H9 (cell line): ENCODE measurements at regions not wholly inside any gene's neighbourhood (a gene's known extent, or its start where the extent isn't known, plus 50 kb on each side); places are given as distances from the start of the nearest gene placed in this dataset.

ENCODE experiments used
- DNase-seq: peaks from one replicate; pipeline ENCODE4 v3.0.0-alpha.2; 2017
- H2AFZ ChIP-seq: one replicate; pipeline ENCODE4 v1.6.1; 2013; ENCODE audit warnings: mild to moderate bottlenecking, low read length, control low read depth, moderate library complexity
- H2AK5ac ChIP-seq: 2 replicates; pipeline ENCODE4 v1.6.1; 2013; ENCODE audit warnings: low read length, control low read depth, mixed read lengths; ENCODE audit not compliant: insufficient read length
- H2BK120ac ChIP-seq: one replicate; pipeline ENCODE4 v1.6.1; 2013; ENCODE audit warnings: low read depth, mild to moderate bottlenecking, low read length, control low read depth, inconsistent platforms; ENCODE audit not compliant: poor library complexity, severe bottlenecking
- H2BK12ac ChIP-seq: 2 replicates; pipeline ENCODE4 v1.6.1; 2013; ENCODE audit warnings: low read length, control low read depth, mixed read lengths, low read depth; ENCODE audit not compliant: insufficient read length
- H2BK15ac ChIP-seq: 2 replicates; pipeline ENCODE4 v1.6.1; 2013; ENCODE audit warnings: low read depth, low read length, control low read depth
- H2BK20ac ChIP-seq: one replicate; pipeline ENCODE4 v1.6.1; 2013; ENCODE audit warnings: low read depth, mild to moderate bottlenecking, low read length, control low read depth, inconsistent platforms; ENCODE audit not compliant: poor library complexity, severe bottlenecking
- H2BK5ac ChIP-seq: 2 replicates; pipeline ENCODE4 v1.6.1; 2013; ENCODE audit warnings: low read length, control low read depth, mixed read lengths; ENCODE audit not compliant: insufficient read length
- H3K14ac ChIP-seq: 2 replicates; pipeline ENCODE4 v1.6.1; 2013; ENCODE audit warnings: low read length, control low read depth; ENCODE audit not compliant: insufficient read depth
- H3K18ac ChIP-seq: 2 replicates; pipeline ENCODE4 v1.6.1; 2013; ENCODE audit warnings: low read depth, mild to moderate bottlenecking, mixed read lengths, low read length, control low read depth; ENCODE audit not compliant: insufficient read length
- H3K23ac ChIP-seq: 2 replicates; pipeline ENCODE4 v1.6.1; 2013; ENCODE audit warnings: low read length, control low read depth, mixed read lengths, low read depth; ENCODE audit not compliant: insufficient read length
- H3K23me2 ChIP-seq: 2 replicates; pipeline ENCODE4 v1.6.1; 2013; ENCODE audit warnings: low read depth, mild to moderate bottlenecking, mixed read lengths, low read length, control low read depth; ENCODE audit not compliant: insufficient read length, poor library complexity, severe bottlenecking
- H3K27ac ChIP-seq: 2 replicates; pipeline ENCODE4 v1.5.1; 2013; ENCODE audit warnings: low read length, control low read depth, mixed read lengths, low read depth; ENCODE audit not compliant: insufficient read length
- H3K27me3 ChIP-seq: 2 replicates; pipeline ENCODE4 v1.6.1; 2013; ENCODE audit warnings: low read length, control low read depth, inconsistent platforms; ENCODE audit not compliant: insufficient read depth
- H3K4ac ChIP-seq: 2 replicates; pipeline ENCODE4 v1.6.1; 2013; ENCODE audit warnings: low read depth, mild to moderate bottlenecking, control low read depth, inconsistent platforms, low read length, moderate library complexity
- H3K4me1 ChIP-seq: 2 replicates; pipeline ENCODE4 v1.6.1; 2013; ENCODE audit warnings: low read length, control low read depth, inconsistent platforms; ENCODE audit not compliant: insufficient read depth
- H3K4me2 ChIP-seq: 2 replicates; pipeline ENCODE4 v1.6.1; 2013; ENCODE audit warnings: low read length, control low read depth, mixed read lengths; ENCODE audit not compliant: insufficient read length, insufficient read depth
- H3K56ac ChIP-seq: 2 replicates; pipeline ENCODE4 v1.6.1; 2013; ENCODE audit warnings: low read depth, mild to moderate bottlenecking, mixed read lengths, low read length, control low read depth; ENCODE audit not compliant: insufficient read length
- H3K79me1 ChIP-seq: 2 replicates; pipeline ENCODE4 v1.6.1; 2013; ENCODE audit warnings: low read depth, mild to moderate bottlenecking, moderate library complexity, low read length, control low read depth, inconsistent platforms; ENCODE audit not compliant: insufficient read depth, poor library complexity, severe bottlenecking
- H3K79me2 ChIP-seq: 2 replicates; pipeline ENCODE4 v1.6.1; 2013; ENCODE audit warnings: low read length, control low read depth, inconsistent platforms; ENCODE audit not compliant: insufficient read depth
- H3K9ac ChIP-seq: 2 replicates; pipeline ENCODE4 v1.6.1; 2013; ENCODE audit warnings: low read length, control low read depth, mixed read lengths; ENCODE audit not compliant: insufficient read length; ENCODE audit errors: extremely low read depth
- H3K9me3 ChIP-seq: one replicate; pipeline ENCODE4 v1.6.1; 2013; ENCODE audit warnings: low read depth, low read length, inconsistent platforms; ENCODE audit not compliant: control insufficient read depth
- H3T11ph ChIP-seq: one replicate; pipeline ENCODE4 v1.6.1; 2013; ENCODE audit warnings: mild to moderate bottlenecking, low read length, control low read depth, inconsistent platforms
- H4K20me1 ChIP-seq: one replicate; pipeline ENCODE4 v1.6.1; 2013; ENCODE audit not compliant: control insufficient read depth, insufficient read length, insufficient read depth
- H4K5ac ChIP-seq: 2 replicates; pipeline ENCODE4 v1.6.1; 2013; ENCODE audit warnings: low read depth, mild to moderate bottlenecking, mixed read lengths, low read length, control low read depth; ENCODE audit not compliant: insufficient read length
- H4K8ac ChIP-seq: replicated peaks from 2 replicates; pipeline ENCODE4 v1.6.1; 2013; ENCODE audit warnings: low read length, control low read depth, mixed read lengths, low read depth; ENCODE audit not compliant: insufficient read length
- H4K91ac ChIP-seq: 2 replicates; pipeline ENCODE4 v1.6.1; 2013; ENCODE audit warnings: low read depth, mild to moderate bottlenecking, moderate library complexity, mixed read lengths, low read length, control low read depth; ENCODE audit not compliant: insufficient read length
- H3K27ac Mint-ChIP-seq, 3 experiments: 2 replicates in 2 of 3; 3 replicates in 1 of 3; pipeline ENCODE4 v1.8.0; 2020 to 2021; ENCODE audit warnings: mixed read lengths in 3 of 3, mild to moderate bottlenecking in 1 of 3, moderate library complexity in 1 of 3
- H3K27me3 Mint-ChIP-seq: 2 replicates; pipeline ENCODE4 v1.8.0; 2021; ENCODE audit warnings: low read depth, mild to moderate bottlenecking, moderate library complexity, mixed read lengths
- H3K36me3 Mint-ChIP-seq, 3 experiments: 2 replicates in 2 of 3; 3 replicates in 1 of 3; pipeline ENCODE4 v1.8.0; 2020 to 2021; ENCODE audit warnings: low read depth in 3 of 3, mixed read lengths in 3 of 3; ENCODE audit not compliant: insufficient read depth in 1 of 3
- H3K4me1 Mint-ChIP-seq, 2 experiments: 2 replicates each; pipeline ENCODE4 v1.8.0; 2020; ENCODE audit warnings: mixed read lengths in 2 of 2
- H3K4me3 Mint-ChIP-seq, 2 experiments: 2 replicates in 1 of 2; 3 replicates in 1 of 2; pipeline ENCODE4 v1.8.0; 2020 to 2021; ENCODE audit warnings: mild to moderate bottlenecking in 2 of 2, mixed read lengths in 2 of 2, moderate library complexity in 1 of 2
- H3K9me3 Mint-ChIP-seq, 2 experiments: 2 replicates in 1 of 2; 3 replicates in 1 of 2; pipeline ENCODE4 v1.8.0; 2020; ENCODE audit warnings: mild to moderate bottlenecking in 2 of 2, mixed read lengths in 2 of 2, moderate library complexity in 1 of 2
- WGBS: extraction: QIAGEN DNeasy Blood & Tissue Kit; methylation state at CpG from one replicate; pipeline ENCODE4 v1.1.7; 2013; ENCODE audit warnings: missing lambda C conversion rate, low lambda C conversion rate, mixed read lengths; ENCODE audit not compliant: insufficient read length; ENCODE audit errors: extremely low coverage; 5-methylcytosine and 5-hydroxymethylcytosine counted together
- TF ChIP-seq, protein P1 (sequence below): fragments of 200-600 bp; sonication (generic); conservative IDR thresholded peaks from 3 replicates; pipeline ENCODE4 v1.8.0; 2021; ENCODE audit warnings: antibody characterized with exemption, mild to moderate bottlenecking

GRCh38 chr1:82388679-82389078 lies 587.9 kb downstream of the ADGRL2 start:
- Histone ChIP-seq H3K14ac (no peak overlapping the region), H2AK5ac (no peak overlapping the region), H2BK15ac (no peak overlapping the region), H3K9ac (no peak overlapping the region), H4K8ac (no peak overlapping the region), H3K23ac (no peak overlapping the region), H2BK20ac (no peak overlapping the region), H2BK12ac (no peak overlapping the region), H3K27me3 (no peaks in the 10 kb centered on the region), H3K4me2 (no peak overlapping the region), H3K79me2 (no peaks in the 10 kb centered on the region), H3K9me3 (no peaks in the 10 kb centered on the region), H2BK120ac (no peak overlapping the region), H2AFZ (no peak overlapping the region), H3T11ph (no peak overlapping the region), H3K4me1 (no peaks in the 10 kb centered on the region; the same call in 1 of the 2 replicates), H4K20me1 (no peaks in the 10 kb centered on the region), H3K79me1 (no peaks in the 10 kb centered on the region), H3K4ac (no peak overlapping the region), H3K27ac (no peak overlapping the region), H3K18ac (no peak overlapping the region), H3K23me2 (no peaks in the 10 kb centered on the region), H4K5ac (no peak overlapping the region), H2BK5ac (no peak overlapping the region), H4K91ac (no peak overlapping the region), H3K56ac (no peak overlapping the region)
- Mint-ChIP-seq H3K27me3 (no peaks in the 10 kb centered on the region), H3K27ac (no peak overlapping the region), H3K9me3 (no peaks in the 10 kb centered on the region; a peak in 1 of 5 replicates), H3K4me3 (no peak overlapping the region), H3K36me3 (no peaks in the 10 kb centered on the region), H3K4me1 (peaks cover 0 to 8% of the 10 kb centered on the region in 2 experiments; a peak in 3 of 4 replicates)
- no CpG with 5 or more reads among the region's 1 CpG for WGBS
- DNase-seq, result no peak
- TF ChIP-seq, protein P1, sequence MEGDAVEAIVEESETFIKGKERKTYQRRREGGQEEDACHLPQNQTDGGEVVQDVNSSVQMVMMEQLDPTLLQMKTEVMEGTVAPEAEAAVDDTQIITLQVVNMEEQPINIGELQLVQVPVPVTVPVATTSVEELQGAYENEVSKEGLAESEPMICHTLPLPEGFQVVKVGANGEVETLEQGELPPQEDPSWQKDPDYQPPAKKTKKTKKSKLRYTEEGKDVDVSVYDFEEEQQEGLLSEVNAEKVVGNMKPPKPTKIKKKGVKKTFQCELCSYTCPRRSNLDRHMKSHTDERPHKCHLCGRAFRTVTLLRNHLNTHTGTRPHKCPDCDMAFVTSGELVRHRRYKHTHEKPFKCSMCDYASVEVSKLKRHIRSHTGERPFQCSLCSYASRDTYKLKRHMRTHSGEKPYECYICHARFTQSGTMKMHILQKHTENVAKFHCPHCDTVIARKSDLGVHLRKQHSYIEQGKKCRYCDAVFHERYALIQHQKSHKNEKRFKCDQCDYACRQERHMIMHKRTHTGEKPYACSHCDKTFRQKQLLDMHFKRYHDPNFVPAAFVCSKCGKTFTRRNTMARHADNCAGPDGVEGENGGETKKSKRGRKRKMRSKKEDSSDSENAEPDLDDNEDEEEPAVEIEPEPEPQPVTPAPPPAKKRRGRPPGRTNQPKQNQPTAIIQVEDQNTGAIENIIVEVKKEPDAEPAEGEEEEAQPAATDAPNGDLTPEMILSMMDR, result no peak
